HG02852 (cell line): ENCODE measurements at regions not wholly inside any gene's neighbourhood (a gene's known extent, or its start where the extent isn't known, plus 50 kb on each side); places are given as distances from the start of the nearest gene placed in this dataset.

Experiments
- ATAC-seq: cut with Tn5 transposase; IDR thresholded peaks from one replicate; pipeline ENCODE4 v1.9.1; 2021; ENCODE audit warnings: mild to moderate bottlenecking, moderate library complexity; ENCODE audit not compliant: unreplicated experiment

DNA sequence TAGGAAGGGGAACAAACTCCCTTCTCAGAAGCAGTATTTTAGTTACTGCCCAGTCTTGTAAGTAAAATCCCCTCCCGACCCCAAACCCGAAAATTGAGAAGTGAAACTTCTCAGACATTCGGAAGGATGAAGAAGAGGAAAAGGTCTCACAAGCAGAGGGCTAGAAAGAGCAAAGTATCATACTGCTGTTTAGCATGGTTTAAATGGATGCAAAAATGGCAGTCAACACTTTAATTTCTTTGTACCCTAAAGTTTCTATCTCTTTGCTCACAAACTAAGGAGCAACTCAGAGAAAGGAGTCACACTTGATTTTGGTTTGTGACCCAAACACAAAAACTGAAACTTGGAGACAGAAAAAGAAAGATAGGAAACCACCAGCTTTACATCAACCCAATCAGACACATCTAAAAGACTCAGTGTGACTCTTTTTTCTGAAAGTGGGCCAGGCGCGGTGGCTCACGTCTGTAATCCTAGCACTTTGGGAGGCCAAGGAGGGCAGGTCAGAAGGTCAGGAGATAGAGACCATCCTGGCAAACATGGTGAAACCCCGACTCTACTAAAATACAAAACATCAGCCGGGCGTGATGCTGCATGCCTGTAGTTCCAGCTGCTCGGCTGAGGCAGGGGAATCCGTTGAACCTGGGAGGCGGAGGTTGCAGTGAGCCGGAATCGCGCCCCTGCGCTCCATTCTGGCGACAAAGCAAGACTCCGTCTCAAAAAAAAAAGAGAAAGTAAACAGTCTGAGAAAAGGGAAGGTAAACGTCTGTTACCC lies 63.2 kb upstream of the ATP11B start:
- peak; percentile 85 for ATAC-seq

DNA sequence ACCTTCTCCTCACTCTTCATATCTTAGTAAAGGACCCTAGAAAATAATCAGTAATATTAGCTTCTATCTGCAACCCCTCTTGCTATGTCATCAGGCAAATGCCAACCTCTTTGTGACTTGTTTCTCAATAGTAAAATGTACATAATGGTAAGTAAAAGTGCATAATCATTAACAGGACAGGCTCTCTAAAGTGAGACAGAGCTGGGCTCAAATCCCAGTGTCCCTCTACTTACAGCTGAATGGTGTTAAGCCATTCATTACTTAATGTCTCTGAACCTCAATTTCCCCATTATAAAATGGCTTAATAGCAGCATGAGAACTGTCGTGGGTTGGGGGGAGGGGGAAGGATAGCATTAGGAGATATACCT lies 62.6 kb upstream of the ATP11B start:
- no peak for ATAC-seq

DNA sequence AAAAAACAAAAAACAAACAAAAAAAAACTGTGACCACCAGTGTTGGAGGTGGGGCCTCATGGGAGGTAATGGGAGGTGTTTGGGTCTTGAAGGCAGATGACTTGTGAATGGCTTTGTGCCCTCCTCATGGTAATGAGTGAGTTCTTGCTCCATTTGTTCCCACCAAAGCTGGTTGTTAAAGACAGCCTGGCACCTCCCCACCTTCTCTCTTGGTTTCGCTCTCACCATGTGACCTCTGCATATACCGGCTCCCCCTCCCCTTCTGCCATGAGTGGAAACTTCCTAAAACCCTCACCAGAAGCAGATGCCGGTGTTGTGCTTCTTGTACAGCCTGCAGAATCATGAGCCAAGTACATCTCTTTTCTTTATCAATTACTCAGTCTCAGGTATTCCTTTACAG lies 61.5 kb upstream of the ATP11B start:
- no peak for ATAC-seq

DNA sequence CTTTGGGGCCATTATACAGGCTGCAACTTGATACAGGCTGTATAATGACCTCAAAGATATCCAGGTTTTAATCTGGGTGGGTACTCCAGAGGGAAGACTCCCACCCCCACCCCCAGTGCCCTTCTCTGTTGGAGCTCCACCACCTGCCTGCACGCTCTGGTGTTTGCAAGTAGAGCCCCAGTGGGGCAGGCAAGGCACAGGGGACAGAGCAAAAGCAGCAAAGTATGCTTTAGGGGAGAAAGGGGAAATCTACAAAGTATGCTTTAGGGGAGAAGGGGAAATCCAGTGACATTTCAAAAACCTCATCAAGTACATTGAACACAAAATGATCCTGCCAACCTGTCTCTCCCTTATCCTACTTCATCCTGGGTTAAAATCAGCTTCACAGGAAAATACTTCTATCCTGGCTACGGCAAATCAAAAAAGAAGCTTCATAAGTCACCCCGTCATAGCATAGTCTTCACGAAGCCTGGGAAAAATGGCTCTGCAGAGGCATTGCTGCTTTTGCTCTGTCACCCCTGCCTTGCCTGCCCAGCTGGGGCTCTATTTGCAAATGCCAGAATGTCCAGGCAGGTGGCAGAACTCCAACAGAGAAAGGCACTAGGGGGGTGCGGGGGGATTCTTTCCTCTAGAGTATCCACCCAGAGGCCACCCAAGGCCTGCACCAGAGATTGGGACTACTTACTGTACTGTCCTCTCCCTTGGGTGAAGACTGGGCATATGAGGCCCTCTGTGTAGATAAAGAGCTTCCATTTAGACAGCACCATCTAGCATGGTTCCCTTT lies 60.9 kb upstream of the ATP11B start:
- no peak for ATAC-seq

DNA sequence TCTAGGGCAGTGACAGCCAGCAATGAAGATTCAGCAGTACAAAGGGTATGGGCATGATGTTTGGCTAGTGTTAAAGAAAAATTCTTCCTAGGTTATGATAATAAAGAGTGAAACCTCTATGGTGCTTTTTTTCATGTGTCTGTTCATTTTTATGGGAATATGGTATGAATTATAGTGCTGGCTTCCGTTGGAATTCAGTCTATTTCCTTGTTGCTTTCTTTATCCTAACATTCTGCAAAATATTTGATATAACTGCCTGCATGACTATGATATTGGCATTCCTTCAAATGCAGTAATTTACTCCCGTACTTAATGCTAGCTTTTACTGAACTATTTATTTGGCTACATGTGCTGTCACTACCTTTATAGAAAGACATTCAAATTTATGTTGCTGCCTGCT lies 57.6 kb upstream of the ATP11B start:
- ATAC-seq = no peak

DNA sequence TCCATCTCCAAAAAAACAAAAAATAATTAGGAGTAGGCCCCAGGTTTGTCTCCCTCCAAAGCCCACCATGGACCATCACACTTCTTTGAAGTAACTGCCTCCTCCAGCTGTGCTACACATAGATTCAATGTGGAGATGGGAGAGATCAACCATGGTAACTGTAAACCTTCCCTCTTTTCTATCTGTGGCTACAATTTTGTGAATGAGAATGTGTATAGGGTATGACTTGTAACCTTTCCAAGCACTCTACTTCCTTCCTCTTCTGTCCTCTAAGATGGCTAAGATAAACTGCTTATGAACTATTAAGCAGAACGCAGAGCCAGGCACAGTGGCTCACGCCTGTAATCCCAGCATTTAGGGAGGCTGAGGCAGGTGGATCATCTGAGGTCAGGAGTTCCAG lies 55.5 kb upstream of the ATP11B start:
- ATAC-seq = no peak

DNA sequence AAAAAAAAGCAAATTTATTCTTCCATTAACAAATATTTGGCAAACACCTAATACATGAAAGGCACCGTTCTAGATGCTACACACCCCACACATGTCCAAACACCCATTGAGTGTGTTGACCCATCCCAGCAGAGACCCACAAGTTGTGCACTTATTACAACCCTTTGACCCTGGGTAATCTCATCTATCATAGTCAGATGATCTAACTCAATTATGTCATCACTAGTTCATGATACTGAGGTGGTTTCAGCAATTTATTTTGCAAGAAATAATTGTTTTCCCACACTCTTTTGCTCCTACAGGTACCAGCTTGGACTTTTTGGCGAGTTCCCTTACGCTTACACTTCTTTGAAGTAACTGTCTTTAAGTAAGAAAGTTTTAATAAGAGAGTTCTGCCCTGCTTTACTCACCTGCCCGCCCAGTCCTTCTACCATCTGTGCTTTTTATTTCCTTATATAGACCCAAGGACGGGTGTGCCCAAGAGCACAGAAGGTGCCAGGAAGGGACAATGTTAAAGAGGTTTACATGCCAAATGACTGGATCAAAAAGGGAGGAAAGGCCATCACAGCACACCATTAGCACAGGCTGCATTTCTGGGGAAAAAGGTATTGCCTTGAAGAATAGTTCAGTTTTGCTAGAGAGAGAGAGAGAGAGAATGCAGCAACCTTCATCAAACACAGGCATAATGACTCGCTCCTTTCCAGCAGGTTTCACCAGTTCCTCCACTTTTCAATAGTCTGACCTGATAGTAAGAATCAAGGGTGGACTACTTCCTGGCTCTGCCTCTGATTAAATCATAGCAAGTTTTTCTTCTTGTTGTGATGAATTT lies 54.5 kb upstream of the ATP11B start:
- ATAC-seq = no peak

DNA sequence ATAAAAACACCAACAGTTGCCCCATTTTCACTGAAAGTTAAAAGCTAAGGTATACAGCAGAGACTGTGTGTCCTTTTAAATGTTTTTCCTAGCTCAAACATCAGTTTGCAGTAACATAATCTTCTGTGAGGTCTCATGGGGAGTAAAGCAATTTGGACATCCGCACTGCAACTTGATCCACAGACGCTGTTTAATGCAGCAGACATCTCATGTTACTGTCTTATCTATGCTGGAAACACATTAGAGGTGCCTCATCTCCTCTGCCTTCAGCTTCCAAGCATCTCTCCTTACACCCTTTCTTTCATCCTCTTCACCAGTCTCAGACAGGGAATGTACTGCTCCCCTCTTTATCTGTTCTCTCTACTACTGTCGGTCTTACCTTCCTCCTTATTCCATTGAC lies 53.7 kb upstream of the ATP11B start:
- ATAC-seq = no peak

DNA sequence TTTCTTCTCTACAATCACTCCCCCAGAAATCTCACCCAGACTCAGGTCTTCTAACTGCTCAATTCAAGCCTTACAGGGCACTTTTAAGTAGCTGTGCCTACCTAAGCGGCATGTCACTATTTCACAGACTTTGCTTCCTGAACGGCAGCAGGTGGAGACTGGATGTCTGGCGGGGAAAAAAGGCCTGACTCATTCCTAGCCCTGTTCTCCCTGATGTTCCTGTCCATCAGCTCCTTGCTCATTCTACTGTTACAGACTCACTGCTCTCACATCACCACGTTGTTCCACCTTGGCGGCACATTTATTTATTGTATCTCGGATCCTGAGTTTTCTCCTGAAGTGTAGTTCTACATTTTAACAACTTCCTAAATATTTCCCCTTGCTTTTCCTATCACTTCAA lies 52.6 kb upstream of the ATP11B start:
- no peak for ATAC-seq

DNA sequence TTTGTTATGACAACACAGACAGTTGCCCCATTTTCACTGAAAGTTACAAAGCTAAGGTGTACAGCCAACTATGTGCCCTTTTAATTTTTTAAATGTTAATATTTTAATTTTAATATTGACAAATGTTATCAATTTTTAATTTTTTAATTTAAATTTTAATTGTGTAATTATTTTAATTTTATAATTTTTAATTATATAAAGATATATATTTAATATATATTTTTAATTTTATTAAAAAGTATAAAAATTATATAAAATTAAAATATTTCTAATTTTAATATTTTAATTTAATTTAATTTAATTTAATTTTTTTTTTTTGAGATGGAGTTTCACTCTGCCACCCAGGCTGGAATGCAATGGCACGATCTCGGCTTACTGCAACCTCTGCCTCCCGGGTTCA lies 52.1 kb upstream of the ATP11B start:
- no peak for ATAC-seq
